Anterior cingulate cortex (tissue), 58 donors: ENCODE measurements at regions not wholly inside any gene's neighbourhood (a gene's known extent, or its start where the extent isn't known, plus 50 kb on each side); places are given as distances from the start of the nearest gene placed in this dataset.
"Not testable (repeated sequence)": the region's sequence is repeated elsewhere in the genome, so short reads cannot be mapped to it uniquely, and the experiment has no call there.

Experiments
- DNase-seq, 58 donors: peaks; one replicate each; lab custom pipeline; 2025; lab: John Stamatoyannopoulos, UW

DNA sequence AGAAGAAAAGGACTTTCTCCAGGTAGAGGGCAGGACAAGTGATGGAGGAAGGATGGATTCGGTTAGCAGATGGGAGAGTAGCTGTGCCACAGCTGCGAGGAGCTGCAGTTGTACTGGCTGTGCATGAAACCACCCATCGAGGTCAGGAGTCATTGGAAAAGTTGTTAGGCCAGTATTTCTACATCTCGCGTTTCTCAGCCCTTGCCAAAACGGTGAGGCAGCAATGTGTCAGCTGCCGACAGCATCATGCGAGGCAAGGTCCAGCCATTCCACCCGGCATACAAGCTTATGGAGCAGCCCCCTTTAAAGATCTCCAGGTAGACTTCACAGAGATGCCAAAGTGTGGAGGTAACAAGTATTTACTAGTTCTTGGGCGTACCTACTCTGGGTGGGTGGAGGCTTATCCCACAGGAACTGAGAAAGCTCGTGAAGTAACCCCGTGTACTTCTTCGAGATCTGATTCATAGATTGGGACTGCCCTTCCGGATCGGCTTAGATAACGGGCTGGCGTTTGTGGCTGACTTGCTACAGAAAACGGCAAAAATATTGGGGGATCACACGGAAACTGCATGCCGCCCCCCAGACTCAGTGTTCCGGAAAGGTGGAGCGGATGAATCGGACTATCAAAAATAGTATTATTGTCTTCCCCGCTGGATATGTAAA lies 105.0 kb upstream of the HMX1 start:
- DNase-seq, result not testable (repeated sequence)

DNA sequence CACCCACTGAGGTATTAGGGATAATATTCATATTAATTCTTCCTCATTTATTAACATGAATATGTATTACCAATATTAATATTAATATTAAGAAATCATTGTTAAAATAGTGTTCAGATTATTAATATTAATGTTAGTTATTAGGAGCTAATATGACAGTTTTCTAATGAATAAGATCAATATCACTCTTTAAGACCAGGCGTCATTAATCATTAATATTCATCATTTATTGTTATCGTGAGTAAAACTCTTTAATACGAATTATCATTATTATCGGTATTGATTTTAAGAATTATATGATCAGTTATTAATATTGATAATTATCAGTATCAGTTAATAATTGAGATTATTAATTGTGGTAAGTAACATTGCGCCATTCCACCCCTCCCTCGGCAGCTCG lies 101.0 kb upstream of the HMX1 start:
- DNase-seq, result not testable (repeated sequence)

GRCh38 chr4:8965896-8966295 lies 94.3 kb upstream of the HMX1 start:
- DNase-seq, result not testable (repeated sequence)

- DNase-seq, result not testable (repeated sequence)
Measured at GRCh38 chr4:8964201-8964788, 92.7 kb upstream of the HMX1 start.

- DNase-seq, result not testable (repeated sequence)
Measured at GRCh38 chr4:8963533-8963932, 91.9 kb upstream of the HMX1 start.

- peak in 47 of 58 donors; percentile 0 to 83 (median 21) for DNase-seq
Measured at GRCh38 chr4:8961343-8961742, 89.7 kb upstream of the HMX1 start.

DNA sequence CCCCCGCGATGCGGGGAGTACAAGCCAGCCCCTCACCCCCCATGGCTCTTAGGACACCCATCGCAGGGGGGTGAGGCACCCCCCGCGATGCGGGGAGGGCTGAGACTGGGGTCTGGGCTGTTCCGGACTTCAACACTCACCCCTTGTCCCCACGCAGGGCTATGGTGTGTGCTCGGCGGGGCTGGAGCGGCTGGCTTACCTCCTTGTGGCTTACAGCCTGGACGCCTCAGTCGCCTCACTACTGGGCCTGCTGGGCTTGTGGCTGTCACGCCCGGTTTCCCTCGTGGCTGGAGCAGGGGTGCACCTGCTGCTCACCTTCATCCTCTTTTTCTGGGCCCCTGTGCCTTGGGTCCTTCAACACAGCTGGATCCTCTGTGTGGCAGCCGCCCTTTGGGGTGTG lies 87.8 kb upstream of the HMX1 start:
- DNase-seq, result not testable (repeated sequence)

- DNase-seq, result not testable (repeated sequence)
Measured at GRCh38 chr4:8954001-8954400, 82.4 kb upstream of the HMX1 start.

GRCh38 chr4:8952791-8953190 lies 81.2 kb upstream of the HMX1 start:
- not testable (repeated sequence) for DNase-seq

DNA sequence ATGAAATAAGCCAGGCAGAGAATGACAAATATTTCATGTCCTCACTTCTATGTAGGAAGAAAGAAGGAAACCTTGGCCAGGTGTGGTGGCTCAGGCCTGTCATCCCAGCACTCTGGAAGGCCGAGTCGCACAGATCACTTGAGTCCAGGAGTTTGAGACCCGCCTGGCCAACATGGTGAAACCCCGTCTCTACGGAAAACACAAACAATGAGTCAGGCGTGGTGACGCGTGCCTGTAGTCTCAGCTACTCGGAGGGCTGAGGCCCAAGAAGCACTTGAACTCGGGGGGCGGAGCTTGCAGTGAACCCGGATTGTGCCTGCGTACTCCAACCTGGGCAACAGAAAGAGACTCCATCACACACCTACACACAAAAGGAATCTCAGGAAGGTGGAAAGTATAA lies 80.5 kb upstream of the HMX1 start:
- not testable (repeated sequence) for DNase-seq

DNA sequence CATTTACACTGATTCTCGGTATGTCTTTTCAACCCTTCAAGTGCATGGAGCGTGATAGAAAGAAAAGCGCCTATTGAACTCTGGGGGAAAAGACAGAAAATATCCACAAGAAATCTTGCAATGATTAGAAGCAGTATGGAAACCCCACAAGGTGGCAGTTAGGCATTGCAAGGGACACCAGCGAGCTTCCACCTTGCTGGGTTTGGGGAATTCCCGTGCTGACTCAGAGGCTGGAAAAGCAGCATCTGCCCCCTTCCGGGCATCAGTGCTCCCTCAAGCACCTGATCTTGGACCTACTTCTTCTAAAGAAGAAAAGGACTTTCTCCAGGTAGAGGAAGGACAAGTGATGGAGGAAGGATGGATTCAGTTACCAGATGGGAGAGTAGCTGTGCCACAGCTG lies 73.9 kb upstream of the HMX1 start:
- not testable (repeated sequence) for DNase-seq

DNA sequence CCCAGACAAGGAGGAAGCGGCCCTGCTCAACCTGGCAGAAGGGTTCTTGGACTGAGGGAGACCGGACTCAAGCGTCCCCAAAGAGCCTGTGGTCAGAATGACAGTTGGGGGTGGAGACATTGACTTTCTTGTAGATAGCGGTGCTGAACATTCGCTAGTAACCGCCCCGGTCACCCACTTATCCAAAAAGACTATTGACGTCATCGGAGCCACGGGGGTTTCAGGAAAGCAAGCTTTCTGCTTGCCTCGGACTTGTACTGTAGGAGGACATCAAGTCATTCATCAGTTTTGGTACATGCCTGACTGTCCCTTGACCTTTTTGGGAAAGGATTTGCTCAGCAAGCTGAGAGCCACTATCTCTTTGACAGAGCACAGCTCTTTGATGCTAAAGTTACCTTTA lies 71.7 kb upstream of the HMX1 start:
- not testable (repeated sequence) for DNase-seq

GRCh38 chr4:8942088-8942487 lies 70.4 kb upstream of the HMX1 start:
- not testable (repeated sequence) for DNase-seq

DNA sequence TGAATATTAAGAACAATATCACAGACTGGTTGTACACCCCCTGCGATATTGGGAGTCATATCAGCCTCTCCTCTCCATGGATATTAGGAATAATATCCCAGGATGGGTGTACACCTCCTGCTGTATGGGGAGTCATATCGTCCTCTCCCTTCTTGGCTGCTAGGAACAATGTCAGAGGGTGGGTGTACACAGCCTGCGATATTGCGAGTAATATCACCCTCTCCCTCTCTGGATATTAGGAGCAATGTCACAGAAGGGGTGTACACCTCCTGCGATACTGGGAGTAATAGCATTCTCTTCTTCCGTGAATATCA lies 69.8 kb upstream of the HMX1 start:
- DNase-seq, result not testable (repeated sequence)

GRCh38 chr4:8940792-8941491 lies 69.3 kb upstream of the HMX1 start:
- DNase-seq, result no peak

DNA sequence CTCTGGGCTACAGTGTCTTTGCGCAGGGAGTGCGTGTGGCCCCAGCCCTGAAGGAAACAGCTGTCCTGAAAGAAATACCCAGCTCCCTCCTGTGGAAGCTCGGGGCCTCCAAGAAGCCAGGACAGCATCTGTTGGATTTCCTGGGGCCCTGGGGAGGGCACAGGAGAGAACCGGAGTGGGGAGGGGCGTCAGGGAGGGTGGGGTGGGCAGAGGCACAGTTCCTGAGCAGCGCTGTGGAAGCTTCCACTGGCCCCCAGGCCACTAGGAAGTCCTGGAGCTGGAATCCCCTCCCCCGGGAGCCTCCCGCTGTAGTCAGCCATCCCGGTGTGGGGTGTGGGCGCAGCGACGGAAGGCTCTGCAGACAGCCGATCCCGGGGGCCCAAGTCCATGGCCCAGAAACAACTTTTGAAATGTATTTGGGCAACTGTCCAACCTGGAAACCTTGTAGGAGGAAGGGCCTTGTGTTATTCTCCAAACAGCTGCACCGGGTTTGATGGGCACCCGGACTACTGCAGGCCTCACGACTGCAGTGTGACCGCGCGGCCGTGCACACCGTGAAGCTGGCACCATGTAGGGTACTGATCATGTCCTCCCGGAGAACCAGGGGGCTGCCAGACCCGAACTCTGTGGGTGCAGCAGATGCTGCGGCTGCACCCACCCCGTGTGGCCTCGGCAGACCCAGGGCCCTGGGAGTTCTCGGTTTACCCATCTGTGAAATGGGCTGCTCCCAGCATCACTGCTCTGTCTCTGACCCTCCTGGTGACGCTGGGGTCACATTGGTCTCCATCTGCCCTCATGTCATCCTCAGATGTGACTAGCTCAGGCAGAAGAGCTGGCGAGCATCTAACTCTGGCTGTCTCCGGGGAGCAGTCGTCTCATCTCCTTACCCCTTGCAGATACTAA lies 68.5 kb upstream of the HMX1 start:
- no peak for DNase-seq

- DNase-seq, result no peak
Measured at GRCh38 chr4:8939160-8939839, 67.7 kb upstream of the HMX1 start.

DNA sequence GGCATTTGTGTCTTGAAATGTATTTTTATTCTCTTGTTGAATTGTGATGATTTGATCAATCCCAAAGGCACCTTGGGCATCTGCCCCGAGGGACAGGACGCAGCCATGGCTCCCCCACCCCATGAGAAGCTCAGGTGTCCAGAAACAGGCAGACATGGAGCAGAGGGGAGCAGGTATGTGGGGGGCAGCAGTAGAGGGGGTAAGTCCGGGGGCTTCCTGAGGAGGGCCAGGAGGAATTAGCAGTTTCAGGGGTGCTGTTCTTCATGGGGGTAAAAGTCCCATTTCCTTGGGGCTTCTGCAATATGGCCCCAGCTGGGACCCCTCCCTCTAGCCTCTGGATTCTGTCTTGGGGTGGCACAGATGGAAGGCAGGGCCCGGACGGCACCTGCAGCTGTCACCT lies 67.0 kb upstream of the HMX1 start:
- DNase-seq, result no peak

DNA sequence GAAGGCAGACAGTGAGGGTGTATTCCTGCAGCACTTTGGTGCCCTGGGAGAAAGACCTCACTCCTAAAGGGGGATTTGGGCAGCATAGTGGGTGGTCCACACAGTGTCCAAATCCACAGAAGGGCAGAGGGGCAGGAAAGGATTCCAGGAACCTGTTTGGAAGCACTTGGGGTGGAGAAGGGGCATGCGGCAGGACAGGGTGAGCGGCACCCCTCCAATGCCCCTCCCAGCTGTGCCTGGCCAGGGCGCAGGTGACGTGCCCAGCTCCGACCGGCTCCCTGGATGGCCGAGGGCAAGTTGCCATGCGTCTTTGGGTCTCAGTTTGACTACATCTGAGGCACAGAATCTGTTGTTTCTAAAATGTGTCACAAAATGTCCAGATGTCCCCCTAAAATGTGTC lies 66.5 kb upstream of the HMX1 start:
- no peak for DNase-seq

DNA sequence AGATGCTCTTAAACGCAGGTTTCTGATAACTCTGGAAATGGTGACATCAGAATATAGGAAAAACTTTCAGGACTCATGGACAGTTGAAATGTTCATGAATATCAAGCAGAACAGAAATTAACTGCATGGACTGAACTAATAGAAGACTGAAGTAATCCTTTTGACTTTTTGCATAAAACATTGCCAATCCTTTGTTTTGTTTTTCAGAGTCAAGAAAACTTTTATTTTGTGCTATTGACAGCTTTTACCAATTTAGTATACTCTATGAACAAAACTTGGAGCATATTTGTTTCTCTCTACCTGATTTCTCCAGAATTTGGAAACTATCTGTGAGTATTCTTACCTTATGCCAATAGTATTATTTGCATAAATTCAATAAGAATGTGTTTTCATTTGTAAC lies 61.2 kb upstream of the HMX1 start:
- no peak for DNase-seq
